OCI-M2 (cell line): ENCODE measurements at regions not wholly inside any gene's neighbourhood (a gene's known extent, or its start where the extent isn't known, plus 50 kb on each side); places are given as distances from the start of the nearest gene placed in this dataset.

Experiments
- DNase-seq: peaks from one replicate; lab custom pipeline; 2025; ENCODE audit not compliant: unreplicated experiment; lab: John Stamatoyannopoulos, UW

- DNase-seq = no peak
These were observed 89.5 kb downstream of the ZC3H11B start for GRCh38 chr1:219523411-219523810.

DNA sequence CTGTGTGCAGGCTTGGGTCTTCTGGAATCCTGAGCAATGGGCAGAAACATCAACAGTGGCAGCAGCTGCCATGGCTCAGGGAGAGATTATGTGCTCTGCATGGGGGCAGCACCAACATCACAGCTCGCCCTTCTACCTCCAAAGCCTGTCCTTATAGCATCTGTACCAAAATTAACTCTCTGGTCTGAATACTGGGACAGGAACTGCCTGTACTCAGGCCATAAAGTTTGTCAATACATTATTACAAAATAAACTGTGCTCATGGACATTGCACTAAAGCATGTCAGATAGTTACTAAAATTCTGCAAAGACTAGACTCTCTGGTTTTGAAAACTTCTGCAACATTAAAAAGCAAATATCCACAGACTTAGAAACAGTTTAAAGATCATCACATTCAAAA is 91.6 kb downstream of the ZC3H11B start:
- no peak for DNase-seq

- DNase-seq = no peak
These were observed 92.7 kb downstream of the ZC3H11B start for GRCh38 chr1:219520241-219520640.

DNA sequence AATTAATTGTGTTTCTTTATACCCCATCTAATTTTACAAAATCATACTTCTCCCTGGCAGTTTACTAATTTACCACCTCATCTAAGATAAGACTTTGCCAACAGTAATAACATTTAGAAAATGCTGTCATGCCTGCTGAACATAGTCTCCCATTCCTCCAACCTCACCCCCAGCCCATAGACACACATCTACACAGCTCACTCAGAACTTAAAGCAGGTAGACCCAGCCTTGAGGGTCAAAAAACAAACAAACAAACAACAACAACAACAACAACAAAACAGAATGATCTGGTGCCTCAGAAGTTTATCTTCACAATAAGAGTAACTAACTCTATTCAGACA is 94.0 kb downstream of the ZC3H11B start:
- no peak for DNase-seq

GRCh38 chr1:219518168-219518906 is 94.6 kb downstream of the ZC3H11B start:
- no peak for DNase-seq

DNA sequence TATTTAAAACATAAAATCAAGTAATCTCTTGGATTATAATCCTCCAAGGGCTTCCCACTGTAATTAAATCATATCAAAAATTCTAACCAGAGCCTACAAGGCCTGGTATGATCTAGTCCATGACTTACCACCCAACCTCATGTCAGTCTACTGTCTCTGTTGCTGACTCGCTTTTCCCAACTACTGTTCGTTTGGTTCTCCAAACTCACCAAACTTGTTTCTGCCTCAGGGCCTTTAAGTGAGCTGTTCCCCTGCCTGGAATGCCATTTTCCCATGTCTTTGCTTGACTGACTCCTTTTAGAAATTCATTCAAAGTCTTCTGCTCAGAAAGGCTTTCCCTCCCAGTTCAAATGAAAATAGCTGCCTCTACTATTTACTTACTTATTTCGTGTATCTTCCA is 95.9 kb downstream of the ZC3H11B start:
- DNase-seq = no peak

GRCh38 chr1:219514728-219515127 is 98.2 kb downstream of the ZC3H11B start:
- DNase-seq = no peak

DNA sequence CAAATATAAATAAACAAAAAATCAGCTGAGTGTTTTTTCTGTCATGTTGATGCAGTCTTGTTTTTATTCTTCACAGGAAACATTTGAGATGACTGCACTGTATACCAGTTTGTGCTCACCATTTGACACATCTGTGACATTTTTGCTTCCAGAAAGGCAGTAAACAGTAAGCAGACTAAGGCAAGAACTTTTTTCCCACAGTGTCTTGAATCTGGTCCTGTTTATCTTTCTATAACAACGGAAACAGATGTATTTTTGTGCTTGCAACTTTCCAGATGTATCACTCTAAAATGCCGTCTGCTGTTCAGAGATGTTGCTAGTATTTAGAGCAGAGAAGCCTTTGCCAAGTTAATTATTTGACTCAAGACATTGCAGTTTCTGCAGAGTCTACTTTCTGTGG is 105.5 kb downstream of the ZC3H11B start:
- DNase-seq = no peak

DNA sequence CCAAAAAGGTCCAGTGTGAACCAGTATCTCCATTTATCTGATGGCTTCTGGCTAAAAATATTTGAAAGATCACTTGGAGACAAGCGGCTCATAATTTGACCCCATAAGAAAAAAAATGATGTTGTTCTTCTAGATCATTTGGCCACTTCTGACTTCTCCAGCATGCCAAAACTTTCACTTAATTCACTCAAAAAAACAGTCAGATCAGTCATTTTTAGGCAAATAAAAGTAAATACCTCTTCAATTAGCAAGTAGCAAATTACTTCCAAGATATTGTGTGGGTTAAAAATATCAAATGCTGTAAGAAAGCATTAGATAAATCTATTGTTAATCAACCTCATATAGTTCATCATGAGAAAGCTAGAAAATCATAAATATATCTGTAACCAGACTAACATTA is 106.0 kb downstream of the ZC3H11B start:
- no peak for DNase-seq

GRCh38 chr1:219506473-219506899 is 106.4 kb downstream of the ZC3H11B start:
- DNase-seq = no peak

DNA sequence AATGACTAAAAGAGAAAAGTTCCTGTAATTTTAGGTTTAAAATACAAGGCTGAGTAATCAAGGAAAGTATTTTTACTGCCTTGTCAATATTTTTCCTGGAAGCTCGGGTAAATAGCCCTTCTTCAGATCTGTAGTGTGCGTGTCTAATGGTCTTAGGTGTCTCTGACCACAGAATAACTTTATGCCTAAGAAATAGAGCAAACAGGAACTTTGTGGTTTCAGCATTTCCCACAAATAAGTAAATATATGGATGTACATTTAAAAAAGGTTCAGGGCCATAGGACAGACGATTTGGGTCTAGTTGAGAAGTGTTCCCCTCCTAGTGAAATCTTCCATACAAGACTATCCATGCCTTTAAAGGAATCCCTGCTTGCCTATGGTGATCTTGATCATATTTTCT is 107.0 kb downstream of the ZC3H11B start:
- DNase-seq = no peak

GRCh38 chr1:219503604-219504003 is 109.3 kb downstream of the ZC3H11B start:
- no peak for DNase-seq

DNA sequence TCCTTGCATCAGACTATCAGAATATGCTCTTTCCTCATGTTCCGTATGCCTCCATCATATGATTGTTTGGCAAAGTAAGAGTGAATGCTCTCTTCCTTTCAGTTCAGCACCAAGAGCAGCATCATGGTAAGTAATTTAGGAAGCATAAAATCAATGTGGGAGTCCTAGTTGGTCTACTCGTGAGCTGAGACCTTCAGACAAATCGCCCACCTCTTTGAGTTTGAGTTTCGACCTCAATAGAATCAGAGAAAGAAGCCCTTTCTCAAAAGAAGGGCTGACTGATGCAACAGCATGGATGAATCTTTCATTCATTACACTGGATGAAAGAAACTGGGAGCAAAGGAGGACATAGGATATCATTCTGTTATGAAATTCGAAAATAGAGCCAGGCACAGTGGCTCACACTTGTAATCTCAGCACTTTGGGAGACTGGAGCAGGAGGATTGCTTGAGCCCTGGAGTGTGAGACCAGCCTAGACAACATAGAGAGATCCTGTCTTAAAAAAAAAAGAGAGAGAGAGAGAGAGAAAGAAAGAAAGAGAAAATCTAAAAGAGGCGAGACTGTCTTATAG is 112.5 kb downstream of the ZC3H11B start:
- no peak for DNase-seq

DNA sequence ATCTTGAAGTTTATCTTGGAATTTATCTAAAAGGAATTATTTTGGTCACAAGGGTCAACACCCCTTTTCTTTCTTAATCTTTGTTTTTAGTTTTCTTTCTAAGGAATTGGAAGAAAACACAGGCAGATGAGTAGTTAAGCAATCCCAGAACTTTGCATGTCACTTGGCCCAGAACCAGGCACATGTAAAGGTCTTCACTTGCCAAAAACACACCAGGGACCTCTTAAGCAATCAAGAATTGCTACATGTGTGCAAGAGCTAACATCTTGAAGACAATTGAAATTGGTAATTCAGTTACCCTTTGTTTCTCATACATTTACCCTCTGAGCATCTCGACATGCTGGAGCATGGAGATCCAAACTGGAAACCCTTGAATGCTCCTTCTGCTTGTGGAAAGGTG is 114.2 kb downstream of the ZC3H11B start:
- no peak for DNase-seq

DNA sequence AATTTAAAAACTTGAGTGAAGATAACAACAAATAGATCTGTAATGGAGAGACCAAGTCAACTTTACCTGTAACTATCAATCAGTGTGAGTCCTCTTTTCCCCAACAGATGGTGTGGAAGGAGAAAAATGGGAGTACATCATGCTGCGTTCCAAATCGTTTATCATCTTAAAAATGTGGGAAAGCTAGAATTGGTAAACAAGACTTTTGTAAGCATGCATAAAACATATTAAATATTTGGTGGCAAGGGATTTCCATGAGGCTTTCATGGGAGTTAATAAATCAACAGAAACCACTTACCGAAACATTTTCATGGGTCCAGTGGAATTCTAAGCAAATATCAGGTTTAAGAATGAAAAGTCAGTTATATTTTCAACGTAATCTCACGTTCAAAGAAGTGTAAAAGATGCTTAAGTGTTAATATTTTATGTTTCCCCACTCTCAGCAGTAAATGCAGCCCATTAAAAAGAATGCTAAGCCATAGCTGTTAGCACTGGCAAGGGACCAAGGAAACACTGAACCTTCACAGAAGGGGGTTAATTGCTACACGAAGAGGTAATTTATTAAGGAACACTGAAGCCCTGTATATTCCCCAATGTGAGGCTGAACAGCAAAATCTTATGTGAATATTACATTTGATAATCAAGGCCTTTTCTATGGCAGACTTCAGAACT is 117.0 kb downstream of the ZC3H11B start:
- DNase-seq = no peak

GRCh38 chr1:219492717-219493116 is 120.2 kb downstream of the ZC3H11B start:
- no peak for DNase-seq

DNA sequence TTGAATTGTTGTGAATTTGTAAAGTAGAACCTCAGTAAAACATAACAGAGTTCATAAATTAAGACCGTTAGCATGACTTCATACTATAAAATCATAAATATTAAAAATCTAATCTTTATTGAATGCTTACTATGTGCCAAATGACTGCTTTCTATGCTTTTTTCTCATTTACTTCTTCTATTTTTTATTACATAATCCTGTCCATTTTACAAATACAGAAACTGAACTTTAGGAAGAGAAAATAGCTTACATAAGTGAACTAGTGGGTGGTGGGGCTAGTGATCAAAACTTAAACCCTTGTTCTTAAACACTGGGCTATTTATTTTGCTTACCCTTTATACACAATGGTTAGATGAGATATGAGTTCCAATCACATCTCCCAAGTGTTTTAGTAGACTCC is 122.3 kb downstream of the ZC3H11B start:
- no peak for DNase-seq

GRCh38 chr1:219489636-219490035 is 123.3 kb downstream of the ZC3H11B start:
- DNase-seq = no peak

GRCh38 chr1:219488275-219488674 is 124.6 kb downstream of the ZC3H11B start:
- no peak for DNase-seq

DNA sequence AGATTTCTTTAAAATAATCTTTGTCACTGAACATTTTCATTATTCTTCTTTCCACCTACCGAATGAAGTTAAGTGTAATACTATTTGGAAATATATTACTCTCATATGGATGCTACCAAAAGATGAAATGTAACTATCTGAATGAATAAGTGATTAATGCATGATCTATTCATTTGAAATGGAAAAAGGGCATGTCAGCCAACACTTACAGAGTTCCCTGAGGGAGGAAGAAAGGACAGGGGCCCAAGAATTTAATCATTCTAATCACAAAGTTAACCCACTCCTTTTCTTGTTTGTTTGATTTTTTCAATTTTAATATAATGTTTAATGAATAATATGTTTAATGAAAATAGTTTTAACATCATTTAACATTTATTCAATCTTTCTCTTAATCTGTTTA is 129.4 kb downstream of the ZC3H11B start:
- no peak for DNase-seq

DNA sequence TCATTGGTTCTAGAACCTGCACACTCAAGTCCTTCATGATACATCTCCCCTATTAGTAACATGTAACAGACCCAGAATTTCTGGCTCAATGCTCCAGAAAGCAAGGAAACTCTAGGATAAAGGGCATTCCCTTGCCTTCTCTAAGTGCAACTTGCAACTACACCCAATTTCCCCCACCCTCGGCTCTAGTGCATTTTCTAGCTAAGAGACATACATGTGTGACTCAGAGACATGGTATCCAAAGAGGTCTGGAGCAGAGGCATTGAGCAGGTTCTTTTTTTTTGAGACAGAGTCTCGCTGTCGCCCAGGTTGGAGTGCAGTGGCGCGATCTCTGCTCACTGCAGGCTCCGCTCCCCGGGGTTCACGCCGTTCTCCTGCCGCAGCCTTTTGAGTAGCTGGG is 132.9 kb downstream of the ZC3H11B start:
- no peak for DNase-seq

GRCh38 chr1:219478811-219479210 is 134.1 kb downstream of the ZC3H11B start:
- no peak for DNase-seq

GRCh38 chr1:219477861-219478260 is 135.0 kb downstream of the ZC3H11B start:
- no peak for DNase-seq
